Skin of body (tissue), 1 donor: ENCODE measurements at regions not wholly inside any gene's neighbourhood (a gene's known extent, or its start where the extent isn't known, plus 50 kb on each side); places are given as distances from the start of the nearest gene placed in this dataset.
"Not testable (repeated sequence)": the region's sequence is repeated elsewhere in the genome, so short reads cannot be mapped to it uniquely, and the experiment has no call there.

ENCODE experiments used
- DNase-seq: peaks from one replicate; lab custom pipeline; 2025; lab: John Stamatoyannopoulos, UW

- DNase-seq: no peak
Measured at GRCh38 chr5:97478483-97478882, 295.4 kb upstream of the RIOK2 start.

GRCh38 chr5:97480313-97480712 is 297.3 kb upstream of the RIOK2 start:
- no peak for DNase-seq

- DNase-seq: no peak
Measured at GRCh38 chr5:97488126-97488668, 305.1 kb upstream of the RIOK2 start.

DNA sequence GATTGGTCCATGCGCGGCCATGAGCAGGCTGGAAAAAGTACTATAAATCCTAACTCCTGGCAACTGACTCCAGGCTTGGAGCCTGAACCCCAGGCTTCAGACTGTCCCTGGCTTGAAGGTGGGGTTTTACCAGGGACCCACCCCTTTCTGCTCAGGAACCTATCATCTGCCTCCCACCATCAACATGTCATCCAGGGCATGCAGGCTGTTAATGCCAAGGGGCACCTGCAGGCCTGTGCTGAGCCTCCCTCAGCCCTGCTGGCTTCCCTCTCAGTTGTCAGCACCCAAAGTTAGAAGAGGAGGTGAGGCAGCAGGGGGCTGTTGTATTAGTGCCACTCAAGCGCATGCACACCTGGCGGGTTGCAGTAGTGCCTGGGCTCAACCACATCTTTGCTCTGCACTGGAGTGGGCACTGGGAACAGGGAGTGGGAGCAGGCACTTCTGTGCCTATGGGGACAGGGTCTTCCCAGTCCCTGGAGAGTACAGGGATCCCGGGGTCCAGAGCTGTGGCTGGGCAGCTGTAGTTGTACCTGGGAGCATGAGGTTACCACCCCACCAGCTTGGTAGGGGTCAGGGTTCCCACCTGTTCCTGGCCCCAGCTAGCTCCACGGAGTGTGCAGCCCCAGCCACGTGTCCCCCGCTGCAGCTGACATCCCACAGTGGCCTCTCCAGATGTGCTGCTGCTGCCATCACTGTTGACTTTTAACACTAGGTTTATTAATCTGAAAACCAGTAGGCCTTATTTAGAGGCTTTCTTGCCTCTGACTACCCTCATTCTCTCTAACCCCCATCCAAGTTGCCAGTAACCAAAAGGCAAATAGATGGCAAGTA is 306.2 kb upstream of the RIOK2 start:
- no peak for DNase-seq

GRCh38 chr5:97494465-97494864 is 311.4 kb upstream of the RIOK2 start:
- no peak for DNase-seq

DNA sequence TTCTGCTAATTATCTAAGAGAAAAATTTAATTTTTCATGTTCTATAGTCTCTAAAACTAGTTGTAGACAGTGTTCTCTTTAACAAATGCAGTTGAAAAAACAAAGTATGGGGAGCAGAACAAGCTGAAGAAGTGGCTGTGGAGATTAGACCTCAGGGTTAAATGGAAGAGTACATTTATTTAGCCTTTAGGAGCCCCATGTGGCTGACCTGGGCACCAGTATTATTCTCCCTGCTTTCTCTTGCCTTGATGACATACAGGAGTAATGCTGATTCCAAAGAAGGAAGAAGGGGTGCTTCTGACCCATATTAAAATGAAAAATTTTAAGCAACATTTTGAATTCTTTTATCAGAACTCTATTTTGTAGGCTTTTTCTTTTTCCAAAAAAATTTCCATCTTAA is 312.3 kb upstream of the RIOK2 start:
- no peak for DNase-seq

DNA sequence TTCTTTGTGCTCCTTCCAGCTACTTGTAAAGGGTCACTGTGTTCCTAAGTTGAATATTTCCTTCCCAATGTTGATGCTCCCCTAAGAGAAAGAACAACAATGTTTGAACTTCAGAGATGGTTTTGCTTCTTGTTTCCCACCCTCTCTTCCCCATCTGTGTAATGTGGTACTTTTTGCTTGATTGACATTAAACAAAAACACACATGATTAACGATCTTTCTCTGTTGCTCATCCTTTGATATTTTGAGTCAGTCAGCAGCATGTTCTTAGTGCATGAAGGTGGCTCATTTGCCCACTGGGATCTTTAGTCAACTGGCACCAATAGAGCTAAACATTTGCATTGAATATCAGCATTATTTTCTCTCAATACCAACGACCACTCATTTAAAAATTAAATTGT is 313.0 kb upstream of the RIOK2 start:
- no peak for DNase-seq

- no peak for DNase-seq
Measured at GRCh38 chr5:97498657-97499056, 315.6 kb upstream of the RIOK2 start.

DNA sequence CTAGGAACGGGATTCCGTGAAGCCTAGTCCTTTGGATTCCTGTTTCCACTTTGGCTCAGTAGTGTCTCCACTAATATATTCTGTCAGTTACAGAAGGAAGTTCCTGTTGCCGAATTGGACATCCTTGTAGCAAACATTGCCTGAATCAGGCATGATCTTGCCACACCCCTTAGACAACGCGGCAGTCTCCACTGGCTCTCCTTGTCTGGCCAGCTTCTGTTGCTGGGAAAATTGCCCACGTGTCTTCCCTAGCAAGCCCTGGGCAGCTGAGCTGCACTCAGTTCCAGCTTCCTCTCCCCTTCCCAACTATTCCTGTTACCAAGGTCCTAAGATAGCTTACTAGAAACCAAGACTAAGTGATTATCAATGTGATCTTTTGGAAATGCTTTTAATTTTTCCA is 316.6 kb upstream of the RIOK2 start:
- DNase-seq: no peak

- DNase-seq: no peak
Measured at GRCh38 chr5:97501286-97501964, 318.4 kb upstream of the RIOK2 start.

- no peak for DNase-seq
Measured at GRCh38 chr5:97501965-97502305, 318.9 kb upstream of the RIOK2 start.

DNA sequence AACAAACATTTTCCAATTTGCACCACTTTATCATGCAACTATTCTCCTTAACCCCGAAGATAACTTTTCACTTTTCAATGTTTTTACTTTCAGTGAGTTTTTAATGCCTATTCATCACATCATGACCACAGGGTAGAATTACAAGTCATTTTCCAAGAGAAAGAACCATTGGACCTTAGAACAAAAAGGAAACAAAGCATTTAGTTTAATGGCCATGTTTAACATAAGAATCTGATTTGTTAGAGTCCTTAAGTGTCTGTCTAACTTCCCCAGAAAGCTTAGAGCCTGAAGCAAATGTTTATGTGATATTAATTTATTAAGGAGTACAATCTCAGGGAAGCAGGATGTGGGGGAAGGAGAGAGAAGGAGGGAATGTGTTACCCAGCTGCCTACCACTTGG is 325.8 kb upstream of the RIOK2 start:
- DNase-seq: no peak

- not testable (repeated sequence) for DNase-seq
Measured at GRCh38 chr5:97519565-97519964, 336.5 kb upstream of the RIOK2 start.

GRCh38 chr5:97523336-97523735 is 340.3 kb upstream of the RIOK2 start:
- DNase-seq: not testable (repeated sequence)

GRCh38 chr5:97525780-97526179 is 342.7 kb upstream of the RIOK2 start:
- no peak for DNase-seq

DNA sequence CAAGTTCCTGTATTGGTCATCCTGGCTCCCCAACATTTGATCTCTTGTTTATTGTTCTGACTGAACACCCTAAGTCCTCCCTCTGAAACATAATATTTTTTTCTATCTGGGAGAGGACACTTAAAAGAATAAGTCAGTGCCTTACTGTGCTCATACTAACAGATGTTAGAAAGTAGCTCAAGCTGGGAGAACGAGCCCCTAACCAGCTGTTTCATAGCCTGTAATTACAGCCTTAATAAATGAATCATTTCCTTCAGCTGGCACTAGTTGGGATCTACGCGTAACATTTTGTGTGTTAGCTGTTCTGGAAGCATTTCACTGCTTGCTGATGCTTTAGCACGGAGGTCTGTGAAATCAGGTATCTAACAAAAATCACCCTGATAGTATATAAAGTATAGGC is 345.9 kb upstream of the RIOK2 start:
- peak; percentile 68 for DNase-seq

DNA sequence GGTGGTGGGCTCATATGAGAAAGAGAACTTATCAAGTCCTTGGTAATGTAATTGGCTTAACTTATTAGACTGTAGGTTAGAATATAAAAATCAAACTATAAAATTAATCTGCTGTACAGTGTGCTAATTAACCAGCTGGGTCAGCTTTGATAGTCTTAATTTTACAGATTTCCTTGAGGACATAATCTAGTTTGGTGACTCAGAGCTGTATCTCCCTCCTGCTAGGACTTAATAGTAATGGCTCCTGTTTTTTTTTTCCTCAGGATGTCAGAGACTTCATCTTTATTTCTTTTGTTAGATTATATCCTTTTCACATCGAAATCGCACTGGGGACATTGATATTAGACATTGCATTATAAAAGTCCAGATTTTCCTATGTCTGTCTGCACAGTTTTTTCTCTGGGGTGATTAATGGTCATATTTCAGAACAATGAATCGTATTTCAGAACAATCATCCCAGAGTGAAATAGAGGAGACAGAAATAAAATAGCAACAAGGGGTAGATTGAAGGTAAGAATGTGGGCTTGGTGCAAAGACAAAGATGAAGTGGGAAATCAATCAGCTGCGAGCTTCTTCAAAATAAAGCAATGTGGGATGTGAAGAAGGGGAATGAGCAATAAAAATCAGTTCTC is 346.4 kb upstream of the RIOK2 start:
- no peak for DNase-seq

DNA sequence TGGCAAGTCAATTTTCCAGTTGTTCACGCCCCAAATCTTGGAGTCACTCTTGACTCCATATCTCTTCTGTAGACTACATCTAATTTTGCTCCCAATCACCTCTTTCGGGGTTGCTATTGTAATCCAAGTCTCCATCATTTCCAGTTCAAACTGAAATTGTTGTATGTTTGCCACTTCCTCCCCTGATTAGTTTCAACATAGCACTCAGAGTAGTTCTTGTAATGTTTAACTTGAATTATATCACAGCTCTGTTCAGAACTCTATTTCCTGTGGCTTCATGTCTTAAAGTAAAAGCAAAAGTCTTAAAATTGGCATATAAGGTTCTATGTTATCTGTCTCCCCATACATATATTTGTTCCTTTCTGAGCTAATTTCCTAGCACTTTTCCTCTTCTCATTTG is 348.5 kb upstream of the RIOK2 start:
- DNase-seq: no peak

GRCh38 chr5:97534166-97534565 is 351.1 kb upstream of the RIOK2 start:
- no peak for DNase-seq

DNA sequence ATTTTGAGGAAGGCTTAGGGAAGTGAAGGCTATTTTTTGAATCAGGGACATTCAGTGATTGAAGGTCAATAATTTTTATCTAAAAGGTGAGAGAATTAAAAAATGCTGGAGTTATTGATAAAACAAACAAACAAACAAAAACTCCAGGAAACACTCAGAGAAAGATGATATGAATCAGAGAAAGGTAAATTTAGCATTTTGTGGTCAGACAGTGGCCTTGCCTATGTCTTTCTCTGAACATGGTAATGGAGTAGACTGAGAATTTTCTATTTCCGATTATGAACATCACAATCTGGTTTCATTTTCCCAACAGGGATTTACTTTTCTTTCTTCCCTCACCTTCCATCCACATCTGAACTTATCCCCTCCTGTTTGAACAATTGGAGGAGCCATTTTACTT is 353.6 kb upstream of the RIOK2 start:
- DNase-seq: no peak

GRCh38 chr5:97538912-97539311 is 355.9 kb upstream of the RIOK2 start:
- DNase-seq: no peak

GRCh38 chr5:97541864-97542263 is 358.8 kb upstream of the RIOK2 start:
- no peak for DNase-seq
